ENCODE measurements at regions not wholly inside any gene's neighbourhood (a gene's known extent, or its start where the extent isn't known, plus 50 kb on each side); places are given as distances from the start of the nearest gene placed in this dataset.
A peak's percentile ranks its signal among the peaks of the same experiment; 100 is the strongest.

- TF ChIP-seq PBX3 (IDR thresholded peaks at IDR 0.05; ENCODE audit: insufficient replicate concordance, low read depth, low read length) (no peak), ATF7 (IDR thresholded peaks at IDR 0.05; ENCODE audit: low read depth) (no peak), STAT1 (conservative IDR thresholded peaks at IDR 0.05) (no peak), SMARCA5 (IDR thresholded peaks at IDR 0.05) (no peak), E4F1 (IDR thresholded peaks at IDR 0.05; ENCODE audit: borderline replicate concordance, partially characterized antibody) (no peak), IRF3 (IDR thresholded peaks at IDR 0.05) (no peak), EGR1 (IDR thresholded peaks at IDR 0.05; ENCODE audit: borderline replicate concordance in 1 of 2, low read depth in 2 of 2, low read length in 2 of 2) (no peak), ATF2 (IDR thresholded peaks at IDR 0.05; ENCODE audit: low read length) (no peak), SREBF2 (IDR thresholded peaks at IDR 0.05; ENCODE audit: low read length) (no peak), MLLT1 (IDR thresholded peaks at IDR 0.05) (no peak), BHLHE40 (IDR thresholded peaks at IDR 0.05; ENCODE audit: borderline replicate concordance in 1 of 2, low read depth in 2 of 2, low read length in 1 of 2) (no peak), NFYA (IDR thresholded peaks at IDR 0.05; ENCODE audit: borderline replicate concordance, low read depth, low read length) (no peak), MEF2A (IDR thresholded peaks at IDR 0.05; ENCODE audit: insufficient read depth, low read depth, low read length) (0 out of 2 replicates have a peak, but pooled peaks have one; percentile 30), RUNX3 (IDR thresholded peaks at IDR 0.05; ENCODE audit: low read length) (peak; percentile 61), FOXM1 (IDR thresholded peaks at IDR 0.05; ENCODE audit: low read depth, low read length) (0 out of 2 replicates have a peak, but pooled peaks have one; percentile 23), RAD21 (IDR thresholded peaks at IDR 0.05; ENCODE audit: insufficient read depth, low read depth, low read length) (no peak), NRF1 (conservative IDR thresholded peaks at IDR 0.05; ENCODE audit: low read depth, low read length) (no peak), KAT2A (conservative IDR thresholded peaks at IDR 0.05; ENCODE audit: control insufficient read depth, low read depth, low read length) (no peak), HSF1 (IDR thresholded peaks at IDR 0.05; ENCODE audit: low read depth, low read length) (no peak), FOXK2 (IDR thresholded peaks at IDR 0.05) (no peak)
Measured at GRCh38 chr6:56838965-56839364, 115.9 kb upstream of the BEND6 start (continued).
